ENCODE measurements at regions not wholly inside any gene's neighbourhood (a gene's known extent, or its start where the extent isn't known, plus 50 kb on each side); places are given as distances from the start of the nearest gene placed in this dataset.

- Histone ChIP-seq H3K79me2 (ENCODE audit: control insufficient read depth, insufficient read depth, low read length) (no peaks in the 10 kb centered on the region), H4K20me1 (replicated peaks; ENCODE audit: control insufficient read depth, insufficient read depth, low read length) (no peaks in the 10 kb centered on the region), H3K4me2 (ENCODE audit: insufficient read depth, low read length) (no peak overlapping the region), H3K4me3 (no peak overlapping the region), H3K9me3 (replicated peaks; ENCODE audit: control insufficient read depth, insufficient read depth, low read depth, low read length) (no peaks in the 10 kb centered on the region), H3K9ac (ENCODE audit: insufficient read depth in 1 of 2, low read depth in 2 of 2, low read length in 2 of 2) (no peak overlapping the region; a peak in 1 of 4 replicates), H2AFZ (ENCODE audit: low read depth, low read length) (no peak overlapping the region), H3K27me3 (ENCODE audit: control insufficient read depth in 2 of 2, insufficient read depth in 2 of 2, low read length in 2 of 2) (peaks cover 16 to 31% of the 10 kb centered on the region in 2 experiments; a peak in 3 of 5 replicates), H3K9me1 (ENCODE audit: control insufficient read depth, insufficient read depth, low read length) (no peaks in the 10 kb centered on the region), H3K36me3 (ENCODE audit: control insufficient read depth, insufficient read depth, low read length) (no peaks in the 10 kb centered on the region), H3K27ac (ENCODE audit: extremely low read depth, low read depth, low read length) (no peak overlapping the region), H3K4me1 (replicated peaks in 1 of 2; ENCODE audit: control insufficient read depth in 2 of 2, insufficient read depth in 2 of 2, low read length in 2 of 2) (no peaks in the 10 kb centered on the region)
- WGBS (ENCODE audit: insufficient coverage, low coverage, missing lambda C conversion rate), result 1% methylated on average over 13 of the region's 13 CpGs
- intact Hi-C loops (cut with micrococcal nuclease) (no loop called here), in situ Hi-C loops (cut with MboI) (no loop called here)
- BruUV-seq (replicated peaks), result no TSS peak
- no peak for DNase-seq (ENCODE audit: extremely low read depth in 1 of 4, low spot score in 3 of 4)
- no peak for TF ChIP-seq RBM39 (optimal IDR thresholded peaks at IDR 0.05; ENCODE audit: low read depth, low read length)
- no peak for TF ChIP-seq HINFP (tag; conservative IDR thresholded peaks at IDR 0.05; ENCODE audit: low read depth)
- no peak for TF ChIP-seq ZFP30 (CRISPR knock-in tag; IDR thresholded peaks at IDR 0.05; ENCODE audit: borderline replicate concordance)
- TF ChIP-seq ZBTB33 (CRISPR knock-in tag; IDR thresholded peaks at IDR 0.05), result no peak
- ATAC-seq, result no peak
- POLR2A ChIA-PET, result interaction anchor here (0.6 to 1.2 kb wide), 3 partner anchors 9 to 109 kb away, joined by 3 to 5 read pairs (median 3); no protein-coding TSS in a partner anchor
- no peak for FAIRE-seq
- CTCF ChIA-PET (ENCODE audit: low intra/inter-chr PET ratio), result no interaction called here
Measured at GRCh38 chr2:118618279-118618678, 229.2 kb downstream of the EN1 start.

Measured in K562 (cell line).